ENCODE measurements at regions not wholly inside any gene's neighbourhood (a gene's known extent, or its start where the extent isn't known, plus 50 kb on each side); places are given as distances from the start of the nearest gene placed in this dataset.
"Not testable (repeated sequence)": the region's sequence is repeated elsewhere in the genome, so short reads cannot be mapped to it uniquely, and the experiment has no call there.

DNA sequence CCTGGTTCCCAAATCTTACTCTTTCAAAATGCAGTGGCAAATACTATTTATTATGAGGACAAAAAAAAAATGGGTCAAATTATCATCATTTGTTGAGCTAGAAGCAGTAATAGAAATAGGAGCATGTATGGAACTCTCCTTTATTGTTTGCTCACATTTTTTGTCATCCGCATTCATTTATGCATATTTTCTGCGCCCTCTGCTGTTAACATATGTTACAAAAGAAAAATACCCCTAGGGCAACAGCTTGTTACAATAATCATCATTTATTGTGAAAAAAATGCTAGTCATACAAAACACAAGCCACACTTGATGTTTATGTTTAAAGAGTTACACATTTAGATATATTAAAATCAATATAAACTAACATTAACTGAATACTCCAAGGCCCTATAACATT, 328.2 kb downstream of the TUSC1 start:
- H3K9me3 Mint-ChIP-seq (ENCODE audit: unreplicated experiment): no peaks in the 10 kb centered on the region
- TF ChIP-seq, protein P1, sequence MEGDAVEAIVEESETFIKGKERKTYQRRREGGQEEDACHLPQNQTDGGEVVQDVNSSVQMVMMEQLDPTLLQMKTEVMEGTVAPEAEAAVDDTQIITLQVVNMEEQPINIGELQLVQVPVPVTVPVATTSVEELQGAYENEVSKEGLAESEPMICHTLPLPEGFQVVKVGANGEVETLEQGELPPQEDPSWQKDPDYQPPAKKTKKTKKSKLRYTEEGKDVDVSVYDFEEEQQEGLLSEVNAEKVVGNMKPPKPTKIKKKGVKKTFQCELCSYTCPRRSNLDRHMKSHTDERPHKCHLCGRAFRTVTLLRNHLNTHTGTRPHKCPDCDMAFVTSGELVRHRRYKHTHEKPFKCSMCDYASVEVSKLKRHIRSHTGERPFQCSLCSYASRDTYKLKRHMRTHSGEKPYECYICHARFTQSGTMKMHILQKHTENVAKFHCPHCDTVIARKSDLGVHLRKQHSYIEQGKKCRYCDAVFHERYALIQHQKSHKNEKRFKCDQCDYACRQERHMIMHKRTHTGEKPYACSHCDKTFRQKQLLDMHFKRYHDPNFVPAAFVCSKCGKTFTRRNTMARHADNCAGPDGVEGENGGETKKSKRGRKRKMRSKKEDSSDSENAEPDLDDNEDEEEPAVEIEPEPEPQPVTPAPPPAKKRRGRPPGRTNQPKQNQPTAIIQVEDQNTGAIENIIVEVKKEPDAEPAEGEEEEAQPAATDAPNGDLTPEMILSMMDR (IDR thresholded peaks at IDR 0.05): no peak
- no peaks in the 10 kb centered on the region for H3K4me1 Mint-ChIP-seq (ENCODE audit: unreplicated experiment)
- no peak for DNase-seq (ENCODE audit: extremely low spot score, unreplicated experiment)
- H3K27ac Mint-ChIP-seq (ENCODE audit: unreplicated experiment): no peak overlapping the region
- H3K4me3 Mint-ChIP-seq (ENCODE audit: unreplicated experiment): no peak overlapping the region
- no peaks in the 10 kb centered on the region for H3K36me3 Mint-ChIP-seq (ENCODE audit: unreplicated experiment)
- H3K27me3 Mint-ChIP-seq (ENCODE audit: unreplicated experiment): no peaks in the 10 kb centered on the region

DNA sequence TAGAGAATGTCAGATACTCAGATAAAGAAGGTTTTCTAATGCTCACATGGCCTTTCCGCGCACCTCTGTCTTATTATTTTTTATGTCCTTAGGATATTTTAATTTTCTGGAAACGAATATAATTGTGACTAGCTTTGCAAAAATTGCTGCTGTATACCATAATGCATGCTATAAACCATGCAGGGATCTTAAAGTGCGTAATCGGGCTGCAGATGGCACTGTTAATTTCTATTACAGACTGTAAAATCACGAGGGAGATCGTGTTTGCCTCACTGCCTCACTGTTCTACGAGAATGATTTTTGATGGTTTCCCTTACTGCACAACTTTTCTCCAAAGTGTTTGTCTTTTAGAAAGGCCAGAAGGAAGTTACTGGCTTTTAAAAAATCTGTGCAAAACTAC, 356.1 kb downstream of the TUSC1 start:
- H3K27me3 Mint-ChIP-seq (ENCODE audit: unreplicated experiment): no peaks in the 10 kb centered on the region
- no peak for DNase-seq (ENCODE audit: extremely low spot score, unreplicated experiment)
- no peaks in the 10 kb centered on the region for H3K9me3 Mint-ChIP-seq (ENCODE audit: unreplicated experiment)
- H3K27ac Mint-ChIP-seq (ENCODE audit: unreplicated experiment): no peak overlapping the region
- TF ChIP-seq, protein P1 (IDR thresholded peaks at IDR 0.05): no peak
- no peak overlapping the region for H3K4me3 Mint-ChIP-seq (ENCODE audit: unreplicated experiment)
- H3K4me1 Mint-ChIP-seq (ENCODE audit: unreplicated experiment): no peaks in the 10 kb centered on the region
- H3K36me3 Mint-ChIP-seq (ENCODE audit: unreplicated experiment): no peaks in the 10 kb centered on the region

DNA sequence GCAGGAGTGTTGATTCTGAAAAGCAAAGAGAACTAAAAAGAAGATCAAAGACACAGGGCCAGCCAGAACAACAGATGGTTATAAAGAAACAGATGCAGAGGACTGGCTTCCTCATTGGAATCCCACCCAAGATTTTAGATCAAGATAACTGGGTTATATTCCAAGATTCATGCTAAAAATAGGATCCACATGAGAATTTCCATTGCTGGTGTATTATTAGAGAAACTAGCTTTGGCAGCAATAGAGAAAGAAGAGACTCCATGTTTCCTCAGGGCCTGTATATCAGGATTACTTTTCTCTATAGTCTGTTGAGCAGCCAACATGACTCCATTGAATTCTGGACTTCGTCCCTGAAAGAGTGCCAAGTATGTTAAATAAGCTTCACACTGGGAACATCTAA, 367.3 kb downstream of the TUSC1 start:
- no peaks in the 10 kb centered on the region for H3K4me1 Mint-ChIP-seq (ENCODE audit: unreplicated experiment)
- no peaks in the 10 kb centered on the region for H3K36me3 Mint-ChIP-seq (ENCODE audit: unreplicated experiment)
- TF ChIP-seq, protein P1 (IDR thresholded peaks at IDR 0.05): no peak
- H3K9me3 Mint-ChIP-seq (ENCODE audit: unreplicated experiment): no peaks in the 10 kb centered on the region
- no peak overlapping the region for H3K27ac Mint-ChIP-seq (ENCODE audit: unreplicated experiment)
- no peak overlapping the region for H3K4me3 Mint-ChIP-seq (ENCODE audit: unreplicated experiment)
- no peak for DNase-seq (ENCODE audit: extremely low spot score, unreplicated experiment)
- H3K27me3 Mint-ChIP-seq (ENCODE audit: unreplicated experiment): no peaks in the 10 kb centered on the region

DNA sequence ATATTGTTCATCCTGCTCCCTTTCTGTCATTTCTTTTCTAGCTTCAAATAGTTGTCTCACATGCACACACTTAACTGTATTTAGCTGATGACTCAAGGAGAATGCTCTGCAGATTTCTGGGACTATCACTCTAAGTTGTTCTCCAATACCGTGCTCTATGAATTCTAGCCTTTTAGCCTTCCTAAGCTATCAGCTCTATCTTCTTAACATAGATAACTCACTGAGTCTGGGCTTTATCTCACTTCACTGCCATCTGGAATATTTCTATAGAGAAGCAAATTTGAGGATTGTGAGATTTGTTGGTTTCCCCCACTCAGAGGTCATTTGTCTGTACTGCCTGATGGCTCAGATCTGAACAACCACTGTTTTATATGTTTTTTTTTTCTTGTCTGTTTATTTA, 369.7 kb downstream of the TUSC1 start:
- Mint-ChIP-seq H3K27ac (ENCODE audit: unreplicated experiment) (no peak overlapping the region), H3K9me3 (ENCODE audit: unreplicated experiment) (no peaks in the 10 kb centered on the region), H3K4me3 (ENCODE audit: unreplicated experiment) (no peak overlapping the region), H3K36me3 (ENCODE audit: unreplicated experiment) (no peaks in the 10 kb centered on the region), H3K4me1 (ENCODE audit: unreplicated experiment) (no peaks in the 10 kb centered on the region), H3K27me3 (ENCODE audit: unreplicated experiment) (no peaks in the 10 kb centered on the region)
- TF ChIP-seq, protein P1 (IDR thresholded peaks at IDR 0.05): no peak
- DNase-seq (ENCODE audit: extremely low spot score, unreplicated experiment): no peak

DNA sequence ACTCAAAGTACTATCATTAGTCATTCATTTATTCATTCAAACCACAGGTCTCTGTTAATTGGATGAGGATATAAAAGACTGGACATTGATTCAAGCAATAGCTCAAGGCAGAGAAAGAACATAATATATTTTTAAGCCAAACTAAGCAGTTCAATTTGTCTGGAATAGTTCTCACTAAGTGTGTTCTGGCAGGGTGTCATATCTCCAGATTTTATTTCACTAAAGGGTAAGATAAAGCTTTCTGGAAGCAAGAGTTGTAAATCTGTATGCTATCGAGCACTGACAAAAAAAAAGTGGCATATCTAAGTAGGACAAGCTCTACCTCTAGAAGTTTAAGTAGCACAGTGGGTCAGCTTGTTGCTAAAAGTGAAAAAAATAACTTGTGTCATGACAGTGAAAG, 375.6 kb downstream of the TUSC1 start:
- Mint-ChIP-seq H3K27ac (ENCODE audit: unreplicated experiment) (no peak overlapping the region), H3K27me3 (ENCODE audit: unreplicated experiment) (no peaks in the 10 kb centered on the region), H3K9me3 (ENCODE audit: unreplicated experiment) (no peaks in the 10 kb centered on the region), H3K4me3 (ENCODE audit: unreplicated experiment) (no peak overlapping the region), H3K36me3 (ENCODE audit: unreplicated experiment) (no peaks in the 10 kb centered on the region), H3K4me1 (ENCODE audit: unreplicated experiment) (no peaks in the 10 kb centered on the region)
- DNase-seq (ENCODE audit: extremely low spot score, unreplicated experiment): no peak
- TF ChIP-seq, protein P1 (IDR thresholded peaks at IDR 0.05): no peak

DNA sequence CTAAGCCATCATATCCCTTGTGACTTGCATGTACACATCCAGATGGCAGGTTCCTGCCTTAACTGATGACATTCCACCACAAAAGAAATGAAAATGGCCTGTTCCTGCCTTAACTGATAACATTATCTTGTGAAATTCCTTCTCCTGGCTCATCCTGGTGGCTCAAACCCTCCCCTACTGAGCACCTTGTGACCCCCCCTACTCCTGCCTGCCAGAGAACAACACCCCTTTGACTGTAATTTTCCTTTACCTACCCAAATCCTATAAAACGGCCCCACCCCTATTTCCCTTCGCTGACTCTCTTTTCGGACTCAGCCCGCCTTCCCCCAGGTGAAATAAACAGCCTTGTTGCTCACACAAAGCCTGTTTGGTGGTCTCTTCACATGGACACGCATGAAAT, 390.0 kb downstream of the TUSC1 start:
- H3K4me1 Mint-ChIP-seq (ENCODE audit: unreplicated experiment); H3K27ac Mint-ChIP-seq (ENCODE audit: unreplicated experiment); H3K4me3 Mint-ChIP-seq (ENCODE audit: unreplicated experiment); DNase-seq (ENCODE audit: extremely low spot score, unreplicated experiment); H3K36me3 Mint-ChIP-seq (ENCODE audit: unreplicated experiment); H3K9me3 Mint-ChIP-seq (ENCODE audit: unreplicated experiment); H3K27me3 Mint-ChIP-seq (ENCODE audit: unreplicated experiment): not testable (repeated sequence)

All from osteocyte (in vitro differentiated cells).